Activated T-helper 1 cell treated with anti-CD3 and anti-CD28 coated beads, Interleukin-2, amount 50 U/mL, for 16 hours (primary cell): ENCODE measurements at regions not wholly inside any gene's neighbourhood (a gene's known extent, or its start where the extent isn't known, plus 50 kb on each side); places are given as distances from the start of the nearest gene placed in this dataset.

Source experiments
- DNase-seq, 2 donors: peaks; one replicate each; pipeline ENCODE4 v3.0.0-alpha.2; 2020; ENCODE audit warnings: low read depth in 1 of 2, low spot score in 1 of 2

- no peak for DNase-seq
These were observed 322.1 kb downstream of the EN1 start for GRCh38 chr2:118525346-118525745.

- no peak for DNase-seq
These were observed 322.5 kb downstream of the EN1 start for GRCh38 chr2:118524911-118525310.

- DNase-seq, result no peak
These were observed 323.7 kb downstream of the EN1 start for GRCh38 chr2:118523761-118524160.

GRCh38 chr2:118521960-118522359 lies 325.5 kb downstream of the EN1 start:
- DNase-seq, result no peak

GRCh38 chr2:118521272-118521671 lies 326.2 kb downstream of the EN1 start:
- no peak for DNase-seq

- no peak for DNase-seq
These were observed 327.2 kb downstream of the EN1 start for GRCh38 chr2:118520246-118520645.

- no peak for DNase-seq
These were observed 327.9 kb downstream of the EN1 start for GRCh38 chr2:118519511-118519910.

- DNase-seq, result no peak
These were observed 336.6 kb downstream of the EN1 start for GRCh38 chr2:118510807-118511206.

- DNase-seq, result no peak
These were observed 338.0 kb downstream of the EN1 start for GRCh38 chr2:118509319-118510004.

GRCh38 chr2:118508282-118508681 lies 339.2 kb downstream of the EN1 start:
- no peak for DNase-seq

GRCh38 chr2:118505436-118505835 lies 342.0 kb downstream of the EN1 start:
- no peak for DNase-seq

GRCh38 chr2:118502106-118502505 lies 345.3 kb downstream of the EN1 start:
- no peak for DNase-seq

- DNase-seq, result no peak
These were observed 348.5 kb downstream of the EN1 start for GRCh38 chr2:118498943-118499342.

- DNase-seq, result no peak
These were observed 350.4 kb downstream of the EN1 start for GRCh38 chr2:118496870-118497611.

- no peak for DNase-seq
These were observed 351.0 kb downstream of the EN1 start for GRCh38 chr2:118496467-118496866.

- DNase-seq, result no peak
These were observed 352.2 kb downstream of the EN1 start for GRCh38 chr2:118495290-118495689.

- DNase-seq, result no peak
These were observed 354.2 kb downstream of the EN1 start for GRCh38 chr2:118493213-118493612.

- no peak for DNase-seq
These were observed 355.1 kb downstream of the EN1 start for GRCh38 chr2:118492335-118492734.

- DNase-seq, result no peak
These were observed 357.1 kb downstream of the EN1 start for GRCh38 chr2:118490330-118490729.

GRCh38 chr2:118489712-118490299 lies 357.6 kb downstream of the EN1 start:
- no peak for DNase-seq

- no peak for DNase-seq
These were observed 366.1 kb downstream of the EN1 start for GRCh38 chr2:118481299-118481698.

- no peak for DNase-seq
These were observed 368.4 kb downstream of the EN1 start for GRCh38 chr2:118479020-118479419.
